Fibroblast of skin of right biceps (primary cell): ENCODE measurements at regions not wholly inside any gene's neighbourhood (a gene's known extent, or its start where the extent isn't known, plus 50 kb on each side); places are given as distances from the start of the nearest gene placed in this dataset.
"Not testable (repeated sequence)": the region's sequence is repeated elsewhere in the genome, so short reads cannot be mapped to it uniquely, and the experiment has no call there.

Source experiments
- DNase-seq: peaks from one replicate; pipeline ENCODE4 v3.0.0-alpha.2; 2013

DNA sequence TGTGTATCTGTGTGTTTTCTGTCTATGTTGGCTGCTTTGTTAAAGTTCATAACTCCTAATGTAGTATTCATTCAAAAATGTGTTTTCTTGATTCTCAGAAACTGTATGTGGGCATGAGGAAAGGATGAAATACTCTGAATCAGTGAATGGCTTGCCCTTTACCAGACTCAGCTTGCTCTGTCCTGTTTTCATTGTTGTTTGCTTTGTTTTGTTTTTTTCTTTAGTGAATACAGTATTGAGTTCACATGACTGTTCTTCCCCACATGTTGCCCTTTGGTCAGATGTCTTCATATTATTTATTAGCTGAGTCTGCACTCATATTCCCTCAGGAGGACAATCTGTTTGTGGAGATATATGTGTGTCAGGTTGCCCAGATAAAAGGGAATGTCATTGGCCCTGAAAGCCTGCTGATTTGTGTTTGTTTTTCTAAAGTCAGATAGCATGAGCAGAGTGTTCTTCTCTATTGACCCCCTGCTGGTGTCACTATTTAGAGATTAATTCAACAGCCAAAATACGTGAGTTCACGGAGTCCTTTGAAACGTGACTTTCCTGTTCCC lies 1184.4 kb downstream of the RPA4 start:
- DNase-seq = no peak

DNA sequence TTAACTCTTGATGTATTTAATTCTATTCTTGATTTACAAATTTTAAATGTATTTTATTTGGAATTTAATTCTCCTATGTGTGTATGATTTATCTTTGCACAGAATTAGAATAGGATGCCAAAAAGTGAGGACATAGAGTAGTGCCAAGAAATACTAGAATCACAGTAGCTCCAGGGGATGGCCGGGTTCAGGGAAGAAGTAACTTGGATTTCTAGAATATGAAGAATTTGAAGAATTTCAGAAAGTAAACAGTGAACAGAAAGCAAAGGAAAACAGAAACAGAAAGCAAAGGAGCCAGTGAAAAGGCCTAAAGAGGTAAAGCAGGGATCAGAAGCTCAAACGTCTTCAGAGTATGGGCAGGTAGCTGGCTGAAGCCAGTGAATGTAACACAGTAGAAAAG lies 1187.6 kb downstream of the RPA4 start:
- DNase-seq = no peak

DNA sequence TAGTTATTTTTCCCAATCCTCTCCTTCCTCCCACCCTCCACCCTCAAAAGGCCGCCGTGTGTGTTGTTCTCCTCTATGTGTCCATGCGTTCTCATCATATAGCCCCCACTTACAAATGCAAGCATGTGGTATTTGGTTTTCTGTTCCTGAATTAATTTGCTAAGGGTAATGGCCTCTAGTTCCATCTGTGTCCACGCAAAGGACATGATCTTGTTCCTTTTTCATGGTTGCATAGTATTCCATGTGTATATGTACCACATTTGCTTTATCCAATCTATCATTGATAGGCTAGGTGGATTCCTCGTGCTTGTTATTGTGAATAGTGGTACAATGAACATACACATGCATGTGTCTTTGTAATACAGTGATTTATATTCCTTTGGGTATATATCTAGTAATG lies 1193.7 kb downstream of the RPA4 start:
- DNase-seq = no peak

DNA sequence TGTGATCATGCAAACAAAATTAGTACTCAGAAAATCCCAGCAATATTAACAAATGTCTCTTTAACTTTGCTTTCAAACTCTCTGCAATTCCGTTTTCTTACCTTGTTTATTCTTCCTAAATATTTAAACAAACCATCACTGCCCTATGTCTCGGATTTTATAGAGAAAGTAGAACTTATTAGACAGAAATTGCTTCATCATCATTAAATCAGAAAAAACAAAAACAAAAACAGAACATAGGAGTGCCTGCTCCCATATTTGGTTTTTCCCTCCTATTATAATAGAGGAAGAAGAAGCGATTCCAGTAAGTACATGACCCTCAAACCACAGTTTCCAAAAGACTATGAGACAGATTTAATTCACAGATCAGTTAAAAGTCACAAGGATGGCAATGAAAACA lies 1228.0 kb downstream of the RPA4 start:
- DNase-seq = no peak

DNA sequence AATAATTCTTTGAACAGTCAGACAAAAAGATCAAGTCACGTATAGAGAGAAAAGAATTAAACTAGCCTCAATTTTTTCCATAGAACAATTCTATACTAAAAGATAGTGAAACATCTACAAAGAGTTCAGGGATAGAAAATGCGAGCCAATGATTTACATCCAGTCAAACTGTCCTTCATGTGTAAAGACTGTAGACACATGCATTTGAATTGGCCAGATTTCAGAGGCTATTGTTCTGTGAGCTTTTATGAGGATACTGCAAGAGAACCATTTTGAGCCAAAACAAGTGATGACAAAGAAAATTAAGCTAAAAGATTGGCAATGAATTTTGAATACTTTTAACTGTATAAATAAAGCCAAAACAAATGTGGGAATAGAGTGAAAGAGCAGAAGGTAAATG lies 1230.3 kb downstream of the RPA4 start:
- no peak for DNase-seq

DNA sequence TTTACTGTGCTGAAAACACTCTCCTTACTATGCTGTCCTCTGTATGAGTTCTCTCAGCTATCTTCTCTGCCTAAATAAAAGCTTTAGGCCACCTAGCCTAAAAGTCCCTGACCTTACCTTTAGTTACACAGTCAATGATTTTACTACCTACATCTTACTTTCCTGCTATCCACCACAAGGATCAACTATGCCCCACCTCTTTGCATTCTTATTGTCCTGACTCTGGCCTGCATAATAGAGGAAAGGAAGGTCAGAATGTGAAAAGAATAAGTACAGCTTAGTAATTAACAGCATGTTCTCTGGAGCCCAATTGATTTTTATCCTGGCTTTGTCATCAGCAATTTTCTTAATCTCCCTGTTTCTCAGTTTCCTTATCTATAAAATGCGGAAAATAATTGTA lies 1257.8 kb downstream of the RPA4 start:
- DNase-seq = no peak

DNA sequence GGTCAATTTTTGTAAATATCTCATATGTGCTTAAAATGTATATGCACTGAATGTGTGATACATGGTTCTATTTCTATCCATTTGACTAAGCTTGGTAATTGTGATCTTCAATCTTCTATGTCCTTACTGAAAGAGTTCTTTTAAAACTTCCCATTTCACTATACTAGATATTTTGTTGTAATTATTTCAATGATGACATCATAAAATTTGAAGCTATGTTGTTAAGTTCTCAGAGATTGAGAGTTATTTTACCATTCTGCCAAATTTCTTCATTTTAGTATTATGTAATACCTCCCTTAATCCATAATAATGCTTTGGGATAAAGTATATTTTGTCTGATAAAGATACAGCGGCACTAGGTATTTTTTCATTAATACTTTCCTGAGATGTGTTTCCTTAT lies 1307.3 kb downstream of the RPA4 start:
- DNase-seq = no peak

DNA sequence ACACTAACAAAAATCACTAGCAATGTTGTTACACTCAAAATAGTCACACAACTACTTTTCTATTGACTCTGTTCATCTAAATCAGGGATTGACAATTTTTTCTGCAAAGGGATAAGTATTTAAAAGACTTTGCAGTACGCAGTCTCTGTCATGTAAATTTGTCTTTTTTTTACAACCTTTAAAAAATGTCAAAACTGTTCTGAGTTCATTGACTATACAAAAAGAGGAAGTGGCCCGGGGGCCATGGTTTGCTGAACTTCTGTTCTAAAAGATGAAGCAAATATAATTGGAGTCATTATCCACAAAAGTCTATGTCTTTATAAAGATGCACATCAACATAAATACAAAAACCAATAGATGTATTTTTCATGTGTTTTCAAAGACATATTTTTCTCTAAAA lies 1310.3 kb downstream of the RPA4 start:
- DNase-seq = no peak

DNA sequence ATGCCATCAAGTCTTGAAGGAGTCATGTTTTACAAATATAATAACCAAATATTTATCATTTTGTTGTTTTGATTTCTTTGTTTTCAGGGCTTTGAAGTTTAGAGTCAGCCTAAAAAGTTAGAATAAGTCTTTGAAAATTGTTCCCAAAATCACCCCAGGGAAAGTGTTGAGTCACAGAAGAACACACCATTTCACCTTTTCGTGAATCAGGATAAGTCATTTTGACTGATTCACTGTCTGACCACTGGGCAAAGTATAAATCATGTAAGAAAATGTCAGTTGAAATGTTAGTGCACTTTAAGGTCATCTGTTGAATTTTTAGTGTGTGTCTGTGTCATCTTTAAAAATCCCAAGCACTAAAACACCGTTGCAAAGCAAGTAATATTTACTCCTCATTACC lies 1320.1 kb downstream of the RPA4 start:
- DNase-seq = peak; percentile 15

DNA sequence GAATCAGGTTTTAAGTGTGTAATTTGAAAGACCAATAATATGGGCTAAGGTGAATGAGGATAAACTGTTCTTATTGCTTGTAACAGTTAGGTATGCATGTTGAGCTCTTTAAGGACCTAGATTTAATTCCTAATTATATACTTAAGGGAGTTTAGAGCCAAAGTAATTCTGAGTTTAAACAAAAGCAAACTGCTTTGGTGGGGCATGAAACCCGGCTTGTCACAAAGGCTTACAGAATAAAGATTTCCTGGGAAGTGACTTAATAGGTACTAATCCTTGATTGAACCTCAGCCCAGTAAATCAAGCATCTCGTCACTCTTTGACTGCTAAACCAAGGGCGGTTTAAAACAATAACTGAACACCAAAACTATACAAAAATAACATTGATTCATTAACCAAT lies 1324.2 kb downstream of the RPA4 start:
- DNase-seq = no peak

DNA sequence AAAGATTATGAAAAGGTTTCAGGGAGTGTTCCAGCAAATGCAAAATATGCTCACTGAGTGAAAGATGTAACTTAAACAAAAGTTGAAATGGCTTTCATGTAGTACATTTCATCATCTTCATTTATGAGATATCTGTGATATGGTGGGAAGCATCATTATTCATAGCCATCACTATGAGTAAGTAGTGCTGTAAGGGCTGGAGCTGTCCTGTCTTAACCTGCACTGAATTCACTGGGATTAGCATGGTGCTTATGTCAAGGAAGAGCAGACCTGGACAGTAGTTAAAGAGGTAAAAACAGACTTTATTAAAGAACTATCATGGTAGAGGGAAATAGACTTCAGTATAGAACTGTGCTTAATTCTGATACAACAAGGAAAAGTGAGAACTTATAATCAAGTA lies 1347.3 kb downstream of the RPA4 start:
- DNase-seq = no peak

DNA sequence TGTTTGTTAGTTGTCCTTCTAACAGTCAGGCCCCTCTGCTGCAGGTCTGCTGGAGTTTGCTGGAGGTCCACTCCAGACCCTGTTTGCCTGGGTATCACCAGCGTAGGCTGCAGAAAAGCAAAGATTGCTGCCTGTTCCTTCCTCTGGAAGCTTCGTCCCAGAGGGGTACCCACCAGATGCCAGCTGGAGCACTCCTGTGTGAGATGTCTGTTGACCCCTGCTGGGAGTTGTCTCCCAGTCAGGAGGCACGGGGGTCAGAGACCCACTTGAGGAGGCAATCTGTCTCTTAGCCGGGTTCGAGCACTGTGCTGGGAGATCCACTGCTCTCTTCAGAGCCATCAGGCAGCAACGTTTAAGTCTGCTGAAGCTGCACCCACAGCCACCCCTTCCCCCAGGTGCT lies 1356.4 kb downstream of the RPA4 start:
- not testable (repeated sequence) for DNase-seq

DNA sequence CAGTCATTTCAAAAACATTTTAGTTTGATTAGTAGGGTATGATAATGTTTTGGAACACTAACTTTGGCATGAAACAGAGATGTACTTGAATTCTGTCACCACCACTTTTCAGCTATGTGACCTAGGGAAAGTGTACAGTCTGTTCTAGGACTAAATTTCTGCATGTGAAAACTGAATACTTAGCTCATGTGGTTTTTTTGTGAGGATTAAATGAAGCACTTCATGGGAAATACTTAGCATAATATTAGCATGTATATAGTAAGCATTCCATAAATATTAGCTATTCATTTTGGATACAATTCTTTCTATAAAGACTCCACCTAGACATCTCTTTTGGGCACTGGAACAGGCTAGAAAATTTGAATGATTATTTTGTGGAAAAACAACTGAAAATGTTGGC lies 1379.4 kb downstream of the RPA4 start:
- DNase-seq = no peak

DNA sequence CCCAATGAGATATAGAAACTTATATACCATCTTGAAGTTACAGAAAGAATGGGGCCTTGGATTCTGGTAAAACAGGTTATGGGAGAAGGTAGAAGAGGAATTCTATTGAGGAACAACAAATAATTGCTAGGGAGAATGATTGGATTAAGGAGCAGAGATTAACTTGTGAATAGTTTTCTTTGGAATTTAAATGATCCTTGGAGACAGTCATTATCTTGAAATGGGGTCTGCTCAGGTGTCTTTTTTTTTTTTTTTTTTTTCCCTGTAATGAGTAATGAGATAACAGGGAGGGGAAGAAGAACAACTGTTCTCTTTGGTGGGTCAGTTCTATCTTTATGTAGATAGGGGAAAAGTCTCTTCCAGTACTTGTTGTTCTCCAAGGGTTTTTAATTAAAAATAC lies 1406.0 kb downstream of the RPA4 start:
- no peak for DNase-seq

DNA sequence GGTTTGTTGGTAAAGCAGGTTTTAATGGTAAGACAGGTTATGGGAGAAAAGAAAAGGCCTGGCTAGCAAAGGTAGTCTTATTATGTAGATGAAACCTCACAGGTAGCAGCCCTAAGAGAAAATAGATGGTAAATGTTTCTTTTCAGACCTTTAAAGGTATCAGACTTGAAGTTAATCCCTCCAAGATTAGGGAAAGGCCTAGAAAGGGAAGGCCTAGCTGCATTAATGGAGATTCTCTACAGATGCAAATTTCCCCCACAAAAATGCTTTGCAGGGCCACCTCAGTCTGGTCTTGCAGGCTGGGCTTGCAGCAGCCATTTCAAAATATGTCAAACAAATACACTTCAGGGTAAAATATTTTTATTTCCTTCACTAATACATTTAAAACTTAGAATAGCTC lies 1410.6 kb downstream of the RPA4 start:
- no peak for DNase-seq

DNA sequence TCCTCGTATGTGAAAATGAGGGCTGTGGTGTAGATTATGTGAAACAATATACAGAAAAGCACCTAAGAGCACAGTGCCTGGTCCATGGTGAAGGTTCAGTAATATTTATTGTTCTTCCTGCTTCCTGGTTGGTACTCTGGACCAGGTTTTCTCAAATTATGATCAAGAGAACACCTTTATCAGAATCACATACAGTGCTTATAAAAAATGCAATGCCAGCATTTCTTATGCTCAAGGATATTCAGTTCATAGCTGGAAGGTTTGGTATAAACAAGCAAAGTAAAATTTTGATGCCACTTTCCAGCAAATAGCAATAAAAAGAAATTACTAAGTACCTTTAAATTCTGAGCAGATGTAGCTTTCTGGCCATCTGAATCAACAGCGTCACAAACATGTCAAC lies 1412.4 kb downstream of the RPA4 start:
- DNase-seq = no peak

DNA sequence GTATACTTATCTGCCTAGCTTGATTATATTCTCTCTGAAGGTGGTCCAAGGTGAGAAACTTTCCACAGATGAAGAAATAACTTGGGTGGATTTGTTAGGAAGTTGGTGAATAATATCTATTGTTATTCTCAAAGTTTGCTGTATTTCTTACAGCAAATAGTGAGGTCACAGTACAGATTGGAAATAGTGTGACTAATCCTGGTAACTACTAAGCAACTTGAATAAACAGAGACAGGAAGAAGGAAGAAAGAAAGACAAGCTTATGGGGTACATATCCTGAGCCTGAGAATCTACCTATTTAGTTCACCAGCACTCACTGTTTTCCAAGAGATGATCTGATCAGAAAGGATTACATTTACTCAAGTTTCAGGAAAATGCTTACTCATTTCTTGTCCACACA lies 1416.1 kb downstream of the RPA4 start:
- no peak for DNase-seq

DNA sequence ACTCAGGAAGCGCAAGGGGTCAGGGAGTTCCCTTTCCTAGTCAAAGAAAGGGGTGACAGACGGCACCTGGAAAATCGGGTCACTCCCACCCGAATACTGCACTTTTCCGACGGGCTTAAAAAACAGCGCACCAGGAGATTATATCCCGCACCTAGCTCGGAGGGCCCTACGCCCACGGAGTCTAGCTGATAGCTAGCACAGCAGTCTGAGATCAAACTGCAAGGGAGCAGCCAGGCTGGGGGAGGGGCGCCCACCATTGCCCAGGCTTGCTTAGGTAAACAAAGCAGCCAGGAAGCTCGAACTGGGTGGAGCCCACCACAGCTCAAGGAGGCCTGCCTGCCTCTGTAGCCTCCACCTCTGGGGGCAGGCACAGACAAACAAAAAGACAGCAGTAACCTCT lies 1416.8 kb downstream of the RPA4 start:
- not testable (repeated sequence) for DNase-seq

DNA sequence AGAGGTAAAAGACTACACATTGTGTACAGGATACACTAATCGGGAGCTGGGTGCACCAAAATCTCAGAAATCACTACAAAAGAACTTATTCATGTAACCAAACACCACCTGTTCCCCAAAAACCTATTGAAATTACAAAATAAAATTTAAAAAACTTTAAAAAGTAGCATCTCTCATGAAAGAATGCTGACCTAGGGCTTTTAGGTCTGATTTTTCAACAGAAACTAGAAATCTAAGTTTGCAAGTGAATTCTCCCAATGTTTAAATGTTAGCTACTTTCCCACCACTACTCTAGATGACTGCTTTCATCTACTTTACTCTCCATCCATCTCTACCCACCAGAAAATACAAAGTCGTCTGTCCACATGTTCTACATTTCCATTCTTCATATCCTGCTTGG lies 1447.7 kb downstream of the RPA4 start:
- DNase-seq = no peak

DNA sequence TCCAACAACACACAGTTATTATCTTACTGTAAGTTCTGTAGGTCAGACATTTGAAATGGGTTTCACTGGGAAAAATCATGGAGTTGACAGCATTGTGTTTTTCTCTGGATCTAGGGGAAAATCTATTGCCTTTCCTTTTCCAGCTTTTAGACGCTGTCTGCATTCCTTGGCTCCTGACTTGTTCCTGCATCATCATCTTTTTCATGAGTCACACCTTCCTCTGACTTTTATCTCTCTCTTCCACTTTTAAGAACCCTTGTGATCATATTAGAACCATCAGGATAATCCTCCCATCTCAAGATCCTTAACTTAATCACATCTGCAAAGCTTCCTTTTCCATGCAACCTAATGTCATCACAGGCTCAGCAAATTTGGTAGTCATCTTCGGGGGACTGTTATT lies 1454.8 kb downstream of the RPA4 start:
- peak; percentile 10 for DNase-seq

DNA sequence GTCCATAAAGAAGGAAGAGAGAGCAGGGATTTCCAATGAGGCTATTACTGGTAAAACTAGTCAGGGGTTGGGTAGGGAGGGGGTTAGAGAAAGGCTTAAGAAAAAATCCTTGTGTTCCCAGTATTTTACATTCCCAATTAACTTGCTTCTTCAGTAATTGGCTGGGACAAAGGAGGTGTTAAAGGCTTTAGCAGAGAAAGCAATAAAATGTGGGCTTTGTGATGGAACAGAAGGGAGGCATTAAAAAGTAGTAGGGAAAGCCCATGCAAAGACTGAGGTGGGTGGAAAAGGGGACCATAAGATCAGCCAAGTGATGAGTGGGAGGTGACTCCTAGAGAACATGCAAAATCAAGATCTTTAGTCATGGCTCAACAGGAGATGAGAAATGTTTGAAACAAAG lies 1467.2 kb downstream of the RPA4 start:
- DNase-seq = no peak

DNA sequence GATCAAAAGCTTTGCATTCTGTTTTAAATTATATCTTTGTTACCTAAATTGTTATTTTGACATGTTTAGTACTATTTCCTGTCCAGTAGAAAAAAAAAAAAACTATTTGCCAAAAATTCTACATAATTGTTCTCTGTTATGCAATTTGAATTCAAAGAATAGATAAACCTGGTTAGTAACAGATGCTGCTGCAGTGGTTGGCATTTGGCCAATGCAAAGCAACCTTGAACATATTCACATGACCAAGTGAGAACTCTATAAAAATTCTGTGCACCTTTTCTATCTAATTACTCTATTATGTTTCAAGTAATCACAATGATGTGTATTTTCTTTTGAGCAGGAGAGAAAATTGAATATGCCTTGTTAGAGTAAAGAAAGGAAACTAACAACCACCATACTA lies 1473.4 kb downstream of the RPA4 start:
- DNase-seq = no peak

DNA sequence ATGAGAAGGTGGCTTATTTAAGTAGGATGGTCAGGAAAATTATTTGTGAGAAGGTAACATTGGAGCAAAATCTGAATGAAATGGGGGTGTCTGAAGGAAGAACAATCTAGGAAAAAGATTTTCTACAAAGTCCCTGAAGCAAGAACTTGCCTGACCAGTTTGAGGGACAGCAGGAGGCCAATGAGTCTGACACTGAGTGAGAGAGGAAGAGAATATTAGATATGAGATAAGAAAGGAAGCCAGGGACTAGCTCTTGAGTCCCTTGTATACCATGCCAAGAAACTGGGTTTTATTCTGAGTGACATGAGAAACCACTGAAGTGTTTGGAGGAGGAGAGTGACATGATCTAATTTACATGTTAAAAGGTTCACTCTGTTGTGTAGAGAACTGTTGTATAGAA lies 1478.9 kb downstream of the RPA4 start:
- no peak for DNase-seq

DNA sequence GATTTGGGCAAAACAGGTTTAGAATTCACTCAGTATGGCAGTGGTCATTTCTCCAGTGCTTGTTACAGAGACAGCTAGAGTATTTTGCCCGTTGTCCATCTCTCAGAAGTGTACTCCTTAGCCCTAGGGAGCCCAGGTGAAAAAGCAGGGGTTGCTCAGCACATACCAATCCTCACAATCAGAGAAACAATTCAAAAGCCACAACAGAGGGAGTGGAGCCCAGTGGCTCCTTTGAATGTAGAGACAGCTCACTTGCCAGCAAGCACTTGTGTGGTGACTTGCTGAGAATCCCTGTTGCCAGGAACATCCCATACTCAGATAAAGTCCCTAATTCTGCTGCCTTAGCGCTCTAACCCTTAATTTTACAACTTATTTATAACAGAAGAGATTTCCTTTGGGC lies 1488.3 kb downstream of the RPA4 start:
- DNase-seq = no peak

DNA sequence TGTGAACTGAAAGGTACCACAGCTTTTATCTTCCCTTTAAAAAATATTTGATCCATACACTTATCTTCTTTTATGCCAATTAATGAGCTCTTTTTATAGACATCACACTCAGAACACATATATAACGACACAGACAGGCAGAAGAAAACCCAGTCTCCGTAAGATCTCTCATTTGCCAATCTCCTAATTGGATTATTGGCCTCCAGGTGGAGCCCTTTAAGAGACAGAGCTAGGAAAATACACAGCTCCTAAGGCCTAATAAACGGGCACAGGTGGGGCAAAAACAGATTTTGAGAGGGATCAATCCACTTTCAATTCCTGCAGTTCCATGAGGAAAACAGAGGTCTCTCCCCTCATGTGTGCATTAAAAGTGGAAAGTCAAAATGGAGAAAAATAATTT lies 1495.4 kb downstream of the RPA4 start:
- no peak for DNase-seq

DNA sequence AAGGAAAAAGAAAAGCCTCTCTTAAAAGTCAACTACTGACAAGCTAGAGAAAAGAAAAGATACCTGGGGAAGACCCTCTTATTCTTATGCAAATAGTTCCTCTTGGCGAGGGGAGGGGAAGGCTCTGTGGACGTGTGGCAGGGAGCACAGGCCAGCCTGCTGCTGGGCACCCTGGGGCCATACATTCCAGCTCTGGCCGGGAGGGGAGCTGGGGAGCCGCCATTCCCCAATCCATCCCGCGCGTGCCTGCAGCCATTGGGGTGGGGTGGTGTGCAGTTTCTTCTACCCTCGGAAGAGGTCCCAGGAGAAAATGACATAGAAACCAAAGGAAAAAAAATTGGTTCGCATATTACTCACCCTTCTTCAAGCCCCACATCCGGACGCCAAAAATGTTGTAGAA lies 1496.4 kb downstream of the RPA4 start:
- no peak for DNase-seq
